Activated T-helper 9 cell treated with anti-CD3 and anti-CD28 coated beads, Interleukin-2, amount 50 U/mL, for 16 hours (primary cell): ENCODE measurements at regions not wholly inside any gene's neighbourhood (a gene's known extent, or its start where the extent isn't known, plus 50 kb on each side); places are given as distances from the start of the nearest gene placed in this dataset.

Experiments
- DNase-seq: peaks from one replicate; pipeline ENCODE4 v3.0.0-alpha.2; 2020; ENCODE audit warnings: low read depth

- DNase-seq: no peak
Observed at GRCh38 chr3:178271740-178272387, 264.4 kb upstream of the KCNMB2 start.

GRCh38 chr3:178272841-178273240 is 263.4 kb upstream of the KCNMB2 start:
- DNase-seq: no peak

- DNase-seq: no peak
Observed at GRCh38 chr3:178274711-178275110, 261.5 kb upstream of the KCNMB2 start.

GRCh38 chr3:178275311-178275710 is 260.9 kb upstream of the KCNMB2 start:
- no peak for DNase-seq

GRCh38 chr3:178275793-178276192 is 260.4 kb upstream of the KCNMB2 start:
- DNase-seq: no peak

GRCh38 chr3:178277605-178278004 is 258.6 kb upstream of the KCNMB2 start:
- DNase-seq: no peak

- DNase-seq: no peak
Observed at GRCh38 chr3:178283561-178283960, 252.7 kb upstream of the KCNMB2 start.

- no peak for DNase-seq
Observed at GRCh38 chr3:178284181-178284580, 252.1 kb upstream of the KCNMB2 start.

- DNase-seq: no peak
Observed at GRCh38 chr3:178288074-178288473, 248.2 kb upstream of the KCNMB2 start.

GRCh38 chr3:178289544-178290160 is 246.6 kb upstream of the KCNMB2 start:
- no peak for DNase-seq

- no peak for DNase-seq
Observed at GRCh38 chr3:178291574-178292370, 244.5 kb upstream of the KCNMB2 start.

GRCh38 chr3:178295292-178295912 is 240.8 kb upstream of the KCNMB2 start:
- no peak for DNase-seq

- DNase-seq: no peak
Observed at GRCh38 chr3:178297199-178297598, 239.0 kb upstream of the KCNMB2 start.

GRCh38 chr3:178297740-178298139 is 238.5 kb upstream of the KCNMB2 start:
- no peak for DNase-seq

GRCh38 chr3:178300441-178300959 is 235.7 kb upstream of the KCNMB2 start:
- DNase-seq: no peak

- no peak for DNase-seq
Observed at GRCh38 chr3:178302966-178303930, 233.0 kb upstream of the KCNMB2 start.

GRCh38 chr3:178304758-178305467 is 231.3 kb upstream of the KCNMB2 start:
- DNase-seq: no peak

GRCh38 chr3:178306432-178307115 is 229.7 kb upstream of the KCNMB2 start:
- DNase-seq: no peak

- no peak for DNase-seq
Observed at GRCh38 chr3:178308771-178309170, 227.5 kb upstream of the KCNMB2 start.

GRCh38 chr3:178310949-178311348 is 225.3 kb upstream of the KCNMB2 start:
- DNase-seq: no peak
